ENCODE measurements at regions not wholly inside any gene's neighbourhood (a gene's known extent, or its start where the extent isn't known, plus 50 kb on each side); places are given as distances from the start of the nearest gene placed in this dataset.

- TF ChIP-seq CTCF (IDR thresholded peaks at IDR 0.05) (no peak), POLR2AphosphoS5 (IDR thresholded peaks at IDR 0.05) (no peak), POLR2A (IDR thresholded peaks at IDR 0.05) (no peak), EP300 (IDR thresholded peaks at IDR 0.05) (no peak)
Measured at GRCh38 chr5:106749826-106750225, 920.9 kb downstream of the EFNA5 start.

GRCh38 chr5:106739127-106739526 lies 931.6 kb downstream of the EFNA5 start:
- 85 to 90% methylated on average over 2 of the region's 2 CpGs for WGBS, 2 donors
- no peaks in the 10 kb centered on the region for H3K4me1 ChIP-seq
- no peaks in the 10 kb centered on the region for H3K27me3 ChIP-seq
- H3K9me3 ChIP-seq = no peaks in the 10 kb centered on the region
- TF ChIP-seq EP300 (IDR thresholded peaks at IDR 0.05) (no peak), POLR2AphosphoS5 (IDR thresholded peaks at IDR 0.05) (no peak), POLR2A (IDR thresholded peaks at IDR 0.05) (no peak), CTCF (IDR thresholded peaks at IDR 0.05) (no peak)
- no peak for DNase-seq
- no peak for ATAC-seq (ENCODE audit: low FRiP score in 2 of 2)
- H3K27ac ChIP-seq = no peak overlapping the region
- H3K4me3 ChIP-seq = no peak overlapping the region
- H3K36me3 ChIP-seq = no peaks in the 10 kb centered on the region

More at GRCh38 chr5:106749826-106750225, 920.9 kb downstream of the EFNA5 start:
- Histone ChIP-seq H3K9me3 (no peaks in the 10 kb centered on the region), H3K4me1 (no peaks in the 10 kb centered on the region), H3K36me3 (no peaks in the 10 kb centered on the region), H3K27me3 (no peaks in the 10 kb centered on the region), H3K4me3 (no peak overlapping the region), H3K27ac (no peak overlapping the region)
- DNase-seq (no peak), ATAC-seq (ENCODE audit: low FRiP score in 2 of 2) (no peak)

GRCh38 chr5:106737111-106737510 lies 933.6 kb downstream of the EFNA5 start:
- H3K4me3 ChIP-seq = no peak overlapping the region
- no peak overlapping the region for H3K27ac ChIP-seq
- DNase-seq = no peak
- H3K36me3 ChIP-seq = no peaks in the 10 kb centered on the region
- H3K27me3 ChIP-seq = no peaks in the 10 kb centered on the region
- H3K9me3 ChIP-seq = peaks cover 0 to 11% (median 2%) of the 10 kb centered on the region in 4 donors
- no peak for TF ChIP-seq CTCF (IDR thresholded peaks at IDR 0.05)
- no peak for TF ChIP-seq EP300 (IDR thresholded peaks at IDR 0.05)
- no peak for TF ChIP-seq POLR2AphosphoS5 (IDR thresholded peaks at IDR 0.05)
- no peak for TF ChIP-seq POLR2A (IDR thresholded peaks at IDR 0.05)
- no peak for ATAC-seq (ENCODE audit: low FRiP score in 2 of 2)
- H3K4me1 ChIP-seq = no peaks in the 10 kb centered on the region
- WGBS, 2 donors = 52 to 61% methylated on average over 1 of the region's 1 CpG

GRCh38 chr5:106732624-106733023 lies 938.1 kb downstream of the EFNA5 start:
- peaks cover 0 to 16% (median 2%) of the 10 kb centered on the region in 4 donors for H3K9me3 ChIP-seq
- no peaks in the 10 kb centered on the region for H3K27me3 ChIP-seq
- TF ChIP-seq CTCF (IDR thresholded peaks at IDR 0.05) (no peak), EP300 (IDR thresholded peaks at IDR 0.05) (no peak), POLR2A (IDR thresholded peaks at IDR 0.05) (no peak), POLR2AphosphoS5 (IDR thresholded peaks at IDR 0.05) (no peak)
- no peak overlapping the region for H3K27ac ChIP-seq
- DNase-seq (no peak), ATAC-seq (ENCODE audit: low FRiP score in 2 of 2) (no peak)
- no peaks in the 10 kb centered on the region for H3K4me1 ChIP-seq
- H3K36me3 ChIP-seq = no peaks in the 10 kb centered on the region
- H3K4me3 ChIP-seq = no peak overlapping the region

- Histone ChIP-seq H3K36me3 (no peaks in the 10 kb centered on the region), H3K4me1 (no peaks in the 10 kb centered on the region), H3K4me3 (no peak overlapping the region), H3K9me3 (peaks cover 0 to 16% (median 2%) of the 10 kb centered on the region in 4 donors), H3K27ac (no peak overlapping the region), H3K27me3 (no peaks in the 10 kb centered on the region)
- 100% methylated on average over 1 of the region's 1 CpG for WGBS, 2 donors
- ATAC-seq (ENCODE audit: low FRiP score in 2 of 2) = peak; percentile 16 to 19
- DNase-seq = peak in 1 of 2 donors; percentile 17
- TF ChIP-seq EP300 (IDR thresholded peaks at IDR 0.05) (no peak), POLR2A (IDR thresholded peaks at IDR 0.05) (no peak), CTCF (IDR thresholded peaks at IDR 0.05) (no peak), POLR2AphosphoS5 (IDR thresholded peaks at IDR 0.05) (no peak)
Measured at GRCh38 chr5:106730912-106731311, 939.8 kb downstream of the EFNA5 start.
